DND-41 (cell line): ENCODE measurements at regions not wholly inside any gene's neighbourhood (a gene's known extent, or its start where the extent isn't known, plus 50 kb on each side); places are given as distances from the start of the nearest gene placed in this dataset.

Experiments
- EZH2 ChIP-seq: IDR thresholded peaks from 3 replicates; pipeline ENCODE4 v1.6.1; 2012; ENCODE audit warnings: borderline replicate concordance, low read depth, mild to moderate bottlenecking, moderate library complexity, low read length, inconsistent platforms; ENCODE audit not compliant: severe bottlenecking
- TF ChIP-seq, protein P1 (sequence below): IDR thresholded peaks from 2 replicates; pipeline ENCODE4 v1.5.1; 2012; ENCODE audit warnings: borderline replicate concordance, low read length, moderate library complexity, mild to moderate bottlenecking; ENCODE audit not compliant: poor library complexity, severe bottlenecking; ENCODE audit errors: extremely low read depth

DNA sequence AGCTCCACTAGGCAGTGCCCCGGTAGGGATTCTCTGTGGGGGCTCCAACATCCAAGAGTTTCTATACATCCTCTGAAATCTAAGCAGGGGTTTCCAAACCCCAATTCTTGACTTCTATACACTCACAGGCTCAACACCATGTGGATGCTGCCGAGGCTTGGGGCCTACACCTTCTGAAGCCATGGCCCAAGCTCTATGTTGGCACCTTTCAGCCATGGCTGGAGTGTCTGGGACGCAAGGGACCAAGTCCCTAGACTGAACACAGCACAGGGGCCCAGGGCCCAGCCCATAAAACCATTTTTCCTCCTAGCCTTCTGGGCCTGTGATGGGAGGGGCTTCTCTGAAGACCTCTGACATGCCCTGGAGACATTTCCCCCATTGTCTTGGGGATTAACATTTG is 511.8 kb downstream of the TRAM1L1 start:
- TF ChIP-seq, protein P1, sequence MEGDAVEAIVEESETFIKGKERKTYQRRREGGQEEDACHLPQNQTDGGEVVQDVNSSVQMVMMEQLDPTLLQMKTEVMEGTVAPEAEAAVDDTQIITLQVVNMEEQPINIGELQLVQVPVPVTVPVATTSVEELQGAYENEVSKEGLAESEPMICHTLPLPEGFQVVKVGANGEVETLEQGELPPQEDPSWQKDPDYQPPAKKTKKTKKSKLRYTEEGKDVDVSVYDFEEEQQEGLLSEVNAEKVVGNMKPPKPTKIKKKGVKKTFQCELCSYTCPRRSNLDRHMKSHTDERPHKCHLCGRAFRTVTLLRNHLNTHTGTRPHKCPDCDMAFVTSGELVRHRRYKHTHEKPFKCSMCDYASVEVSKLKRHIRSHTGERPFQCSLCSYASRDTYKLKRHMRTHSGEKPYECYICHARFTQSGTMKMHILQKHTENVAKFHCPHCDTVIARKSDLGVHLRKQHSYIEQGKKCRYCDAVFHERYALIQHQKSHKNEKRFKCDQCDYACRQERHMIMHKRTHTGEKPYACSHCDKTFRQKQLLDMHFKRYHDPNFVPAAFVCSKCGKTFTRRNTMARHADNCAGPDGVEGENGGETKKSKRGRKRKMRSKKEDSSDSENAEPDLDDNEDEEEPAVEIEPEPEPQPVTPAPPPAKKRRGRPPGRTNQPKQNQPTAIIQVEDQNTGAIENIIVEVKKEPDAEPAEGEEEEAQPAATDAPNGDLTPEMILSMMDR, result no peak
- TF ChIP-seq EZH2, result no peak
